PFSK-1 (cell line): ENCODE measurements at regions not wholly inside any gene's neighbourhood (a gene's known extent, or its start where the extent isn't known, plus 50 kb on each side); places are given as distances from the start of the nearest gene placed in this dataset.

Experiments used
- POLR2AphosphoS5 ChIP-seq: IDR thresholded peaks from 2 replicates; pipeline ENCODE4 v1.6.1; 2012; ENCODE audit warnings: low read depth, mild to moderate bottlenecking, control low read depth, low read length, moderate library complexity
- REST ChIP-seq, 2 experiments: IDR thresholded peaks; 2 replicates each; pipeline versions ENCODE4 v1.6.1 to v1.8.0; 2011 to 2012; ENCODE audit warnings: low read depth in 2 of 2, low read length in 2 of 2, control low read depth in 1 of 2, inconsistent platforms in 1 of 2, mild to moderate bottlenecking in 1 of 2, moderate library complexity in 1 of 2; ENCODE audit not compliant: insufficient read depth in 1 of 2
- SIN3A ChIP-seq: IDR thresholded peaks from 2 replicates; pipeline ENCODE4 v1.6.1; 2012; ENCODE audit warnings: mild to moderate bottlenecking, low read length, moderate library complexity, borderline replicate concordance; ENCODE audit not compliant: insufficient read depth

- no peak for TF ChIP-seq POLR2AphosphoS5
- no peak for TF ChIP-seq SIN3A
- no peak for TF ChIP-seq REST (IDR thresholded peaks at IDR 0.05; ENCODE audit: insufficient read depth in 1 of 2, low read depth in 2 of 2, low read length in 2 of 2)
These were observed 349.8 kb downstream of the ENC1 start for GRCh38 chr5:74290634-74291241.
